Stomach smooth muscle (tissue), 2 donors: ENCODE measurements at regions not wholly inside any gene's neighbourhood (a gene's known extent, or its start where the extent isn't known, plus 50 kb on each side); places are given as distances from the start of the nearest gene placed in this dataset.

ENCODE experiments used
- H3K27ac ChIP-seq: one replicate; pipeline ENCODE4 v1.7.0; 2013; ENCODE audit warnings: mild to moderate bottlenecking, low read length, inconsistent platforms
- H3K27me3 ChIP-seq, 2 donors: one replicate each; pipeline ENCODE4 v1.7.0; 2013; ENCODE audit warnings: low read length in 2 of 2; ENCODE audit not compliant: insufficient read depth in 2 of 2, control insufficient read depth in 1 of 2
- H3K36me3 ChIP-seq, 2 donors: one replicate each; pipeline ENCODE4 v1.7.0; 2013; ENCODE audit warnings: low read length in 2 of 2; ENCODE audit not compliant: control insufficient read depth in 2 of 2, insufficient read depth in 2 of 2
- H3K4me1 ChIP-seq: one replicate; pipeline ENCODE4 v1.7.0; 2013; ENCODE audit warnings: low read length; ENCODE audit not compliant: control insufficient read depth, insufficient read depth
- H3K4me3 ChIP-seq, 2 donors: one replicate each; pipeline ENCODE4 v1.7.0; 2013; ENCODE audit warnings: low read length in 2 of 2
- H3K9ac ChIP-seq, 2 donors: one replicate each; pipeline ENCODE4 v1.7.0; 2013; ENCODE audit warnings: low read length in 2 of 2, mild to moderate bottlenecking in 1 of 2
- H3K9me3 ChIP-seq, 2 donors: one replicate each; pipeline ENCODE4 v1.7.0; 2013; ENCODE audit warnings: low read length in 2 of 2; ENCODE audit not compliant: control insufficient read depth in 2 of 2
- donor health status: healthy.
- donor health status: Pancreatic carcinoma.

- Histone ChIP-seq H3K36me3 (no peaks in the 10 kb centered on the region), H3K9me3 (peaks cover under 1 to 7% of the 10 kb centered on the region in 2 donors), H3K9ac (no peak overlapping the region), H3K4me1 (no peaks in the 10 kb centered on the region), H3K4me3 (no peak overlapping the region), H3K27ac (no peak overlapping the region), H3K27me3 (no peaks in the 10 kb centered on the region)
Observed at GRCh38 chr14:98889836-98890185, 382.2 kb downstream of the BCL11B start.

- peaks cover 0 to 7% of the 10 kb centered on the region in 2 donors for H3K9me3 ChIP-seq
- no peak overlapping the region for H3K9ac ChIP-seq
- no peak overlapping the region for H3K27ac ChIP-seq
- H3K4me1 ChIP-seq: no peaks in the 10 kb centered on the region
- H3K36me3 ChIP-seq: no peaks in the 10 kb centered on the region
- H3K4me3 ChIP-seq: no peak overlapping the region
- no peaks in the 10 kb centered on the region for H3K27me3 ChIP-seq
Observed at GRCh38 chr14:98890556-98891340, 381.2 kb downstream of the BCL11B start.

GRCh38 chr14:98893675-98894074 lies 378.3 kb downstream of the BCL11B start:
- no peak overlapping the region for H3K27ac ChIP-seq
- no peaks in the 10 kb centered on the region for H3K27me3 ChIP-seq
- no peak overlapping the region for H3K9ac ChIP-seq
- H3K4me3 ChIP-seq: no peak overlapping the region
- no peaks in the 10 kb centered on the region for H3K36me3 ChIP-seq
- no peaks in the 10 kb centered on the region for H3K4me1 ChIP-seq
- peaks cover 0 to 7% of the 10 kb centered on the region in 2 donors for H3K9me3 ChIP-seq

DNA sequence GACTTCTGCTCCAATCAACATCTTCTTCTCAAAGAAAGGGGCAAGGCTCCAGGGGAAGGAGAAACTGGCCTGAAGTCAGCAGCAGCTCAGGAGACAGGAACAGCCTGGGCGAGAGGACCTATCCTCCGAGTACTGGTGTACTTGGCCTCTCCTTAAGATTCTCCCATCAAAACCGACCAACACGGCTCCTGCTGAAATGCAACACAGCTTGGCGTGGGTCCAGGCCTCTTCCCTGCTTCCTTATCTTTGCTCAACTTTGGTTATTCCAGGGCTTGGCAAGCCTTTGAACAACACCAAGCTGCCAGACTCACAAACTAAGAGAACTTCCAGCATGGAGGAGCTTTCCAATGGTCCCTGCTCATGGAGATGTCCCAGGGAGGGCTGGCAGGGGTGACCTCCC lies 377.4 kb downstream of the BCL11B start:
- H3K4me3 ChIP-seq: no peak overlapping the region
- no peaks in the 10 kb centered on the region for H3K27me3 ChIP-seq
- H3K27ac ChIP-seq: no peak overlapping the region
- no peaks in the 10 kb centered on the region for H3K36me3 ChIP-seq
- H3K9me3 ChIP-seq: peaks cover 0 to under 1% of the 10 kb centered on the region in 2 donors
- H3K9ac ChIP-seq: no peak overlapping the region
- H3K4me1 ChIP-seq: no peaks in the 10 kb centered on the region

DNA sequence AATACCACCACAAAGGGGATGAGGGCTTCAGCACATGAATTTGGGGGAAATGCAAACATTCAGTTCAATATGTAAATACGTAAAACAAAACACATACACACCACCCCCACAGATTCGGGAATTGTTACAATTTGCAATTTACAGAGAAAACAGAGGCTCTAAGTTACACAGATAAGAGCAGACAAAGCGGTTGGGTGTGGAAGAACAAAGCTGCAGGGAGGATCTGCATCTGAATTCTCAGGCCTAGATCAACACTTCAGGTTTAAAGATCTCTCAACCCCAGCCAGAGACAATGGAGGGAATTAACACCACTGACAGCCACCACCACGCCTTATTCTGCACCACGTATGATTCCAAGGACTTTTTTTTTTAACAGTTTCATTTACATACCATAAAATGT lies 375.5 kb downstream of the BCL11B start:
- Histone ChIP-seq H3K9me3 (no peaks in the 10 kb centered on the region), H3K36me3 (no peaks in the 10 kb centered on the region), H3K9ac (no peak overlapping the region), H3K4me1 (no peaks in the 10 kb centered on the region), H3K27ac (no peak overlapping the region), H3K4me3 (no peak overlapping the region), H3K27me3 (no peaks in the 10 kb centered on the region)

- Histone ChIP-seq H3K4me1 (no peaks in the 10 kb centered on the region), H3K27ac (no peak overlapping the region), H3K36me3 (no peaks in the 10 kb centered on the region), H3K4me3 (no peak overlapping the region), H3K27me3 (no peaks in the 10 kb centered on the region), H3K9ac (no peak overlapping the region), H3K9me3 (no peaks in the 10 kb centered on the region)
Observed at GRCh38 chr14:98897605-98898309, 374.2 kb downstream of the BCL11B start.

- no peaks in the 10 kb centered on the region for H3K9me3 ChIP-seq
- H3K27ac ChIP-seq: no peak overlapping the region
- no peaks in the 10 kb centered on the region for H3K36me3 ChIP-seq
- no peak overlapping the region for H3K9ac ChIP-seq
- H3K4me1 ChIP-seq: no peaks in the 10 kb centered on the region
- H3K27me3 ChIP-seq: no peaks in the 10 kb centered on the region
- H3K4me3 ChIP-seq: no peak overlapping the region
Observed at GRCh38 chr14:98899441-98899840, 372.6 kb downstream of the BCL11B start.

- Histone ChIP-seq H3K9ac (no peak overlapping the region), H3K27me3 (peaks cover 0 to 3% of the 10 kb centered on the region in 2 donors), H3K36me3 (no peaks in the 10 kb centered on the region), H3K4me1 (no peaks in the 10 kb centered on the region), H3K27ac (no peak overlapping the region), H3K4me3 (no peak overlapping the region), H3K9me3 (no peaks in the 10 kb centered on the region)
Observed at GRCh38 chr14:98900236-98900635, 371.8 kb downstream of the BCL11B start.

- no peaks in the 10 kb centered on the region for H3K4me1 ChIP-seq
- H3K36me3 ChIP-seq: no peaks in the 10 kb centered on the region
- no peak overlapping the region for H3K27ac ChIP-seq
- no peaks in the 10 kb centered on the region for H3K9me3 ChIP-seq
- H3K4me3 ChIP-seq: no peak overlapping the region
- no peak overlapping the region for H3K9ac ChIP-seq
- peaks cover 0 to 3% of the 10 kb centered on the region in 2 donors for H3K27me3 ChIP-seq
Observed at GRCh38 chr14:98900798-98901197, 371.2 kb downstream of the BCL11B start.

DNA sequence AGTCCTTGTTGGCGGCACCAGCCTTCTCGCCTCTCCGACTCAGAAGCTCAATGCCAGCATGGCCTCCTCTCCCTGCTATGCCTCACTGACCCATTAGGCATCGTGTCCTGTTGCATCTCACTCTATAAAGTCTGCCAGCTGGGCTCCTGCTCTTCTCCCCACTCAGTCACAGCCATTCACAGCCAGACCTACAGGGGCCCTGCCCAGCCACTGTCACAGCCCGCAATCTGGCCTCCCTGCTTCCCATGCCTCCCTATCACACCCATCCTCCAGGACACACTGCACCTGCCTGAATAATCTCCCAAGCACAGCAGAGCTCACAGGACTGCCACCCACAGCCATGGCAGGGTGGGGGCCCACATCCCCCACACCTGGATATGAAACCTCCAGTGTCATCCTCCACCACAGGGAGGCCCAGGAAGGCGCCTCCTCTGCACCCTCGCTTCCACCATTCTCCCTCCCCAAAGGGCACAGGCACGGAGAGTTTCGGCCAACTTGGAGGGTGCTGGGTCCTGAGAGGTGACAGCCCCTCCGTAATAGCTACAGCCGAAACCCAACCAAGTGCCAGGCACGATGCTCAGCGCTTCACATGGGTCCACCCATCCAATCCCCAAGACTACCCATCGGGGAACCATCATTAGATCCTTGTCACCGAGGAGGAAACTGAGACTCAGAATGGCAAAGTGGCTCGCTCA lies 370.3 kb downstream of the BCL11B start:
- Histone ChIP-seq H3K27ac (no peak overlapping the region), H3K9ac (no peak overlapping the region), H3K9me3 (no peaks in the 10 kb centered on the region), H3K4me1 (no peaks in the 10 kb centered on the region), H3K4me3 (no peak overlapping the region), H3K36me3 (no peaks in the 10 kb centered on the region), H3K27me3 (peaks cover 0 to 3% of the 10 kb centered on the region in 2 donors)
